Neural crest cell (in vitro differentiated cells): ENCODE measurements at regions not wholly inside any gene's neighbourhood (a gene's known extent, or its start where the extent isn't known, plus 50 kb on each side); places are given as distances from the start of the nearest gene placed in this dataset.

Experiments
- DNase-seq: peaks from one replicate; pipeline ENCODE4 v3.0.0; 2021; ENCODE audit warnings: low read depth, mixed read lengths, low spot score
- H3K27ac Mint-ChIP-seq: one replicate; pipeline ENCODE4 v1.8.0; 2021; ENCODE audit warnings: mild to moderate bottlenecking, mixed read lengths; ENCODE audit not compliant: unreplicated experiment
- H3K27me3 Mint-ChIP-seq: 2 replicates; pipeline ENCODE4 v1.8.0; 2021; ENCODE audit warnings: low read depth, mild to moderate bottlenecking, mixed read lengths
- H3K36me3 Mint-ChIP-seq: 2 replicates; pipeline ENCODE4 v1.8.0; 2021; ENCODE audit warnings: low read depth, mild to moderate bottlenecking, mixed read lengths
- H3K4me1 Mint-ChIP-seq: 2 replicates; pipeline ENCODE4 v1.8.0; 2021; ENCODE audit warnings: mixed read lengths
- H3K4me3 Mint-ChIP-seq: one replicate; pipeline ENCODE4 v1.8.0; 2021; ENCODE audit warnings: mild to moderate bottlenecking, mixed read lengths
- H3K9me3 Mint-ChIP-seq: 2 replicates; pipeline ENCODE4 v1.8.0; 2021; ENCODE audit warnings: mixed read lengths
- CTCF ChIP-seq: fragments of 200-600 bp; sonication (generic); conservative IDR thresholded peaks from 2 replicates; pipeline ENCODE4 v1.5.0; 2021; ENCODE audit warnings: antibody characterized with exemption, mild to moderate bottlenecking

- DNase-seq, result no peak
- peaks cover 20% of the 10 kb centered on the region for H3K4me1 Mint-ChIP-seq
- H3K36me3 Mint-ChIP-seq, result no peaks in the 10 kb centered on the region
- no peak overlapping the region for H3K27ac Mint-ChIP-seq
- peaks cover 3% of the 10 kb centered on the region for H3K27me3 Mint-ChIP-seq
- H3K4me3 Mint-ChIP-seq, result no peak overlapping the region
- no peak for TF ChIP-seq CTCF
- H3K9me3 Mint-ChIP-seq, result peaks cover 6% of the 10 kb centered on the region
Measured at GRCh38 chr11:69213316-69213715, 57.6 kb downstream of the SMIM38 start.

- Mint-ChIP-seq H3K9me3 (peaks cover 6% of the 10 kb centered on the region), H3K27ac (no peak overlapping the region), H3K4me3 (no peak overlapping the region), H3K4me1 (peaks cover 23% of the 10 kb centered on the region), H3K27me3 (peaks cover 3% of the 10 kb centered on the region), H3K36me3 (no peaks in the 10 kb centered on the region)
- TF ChIP-seq CTCF, result no peak
- no peak for DNase-seq
Measured at GRCh38 chr11:69213964-69214363, 58.2 kb downstream of the SMIM38 start.

GRCh38 chr11:69215216-69215615, 59.5 kb downstream of the SMIM38 start:
- Mint-ChIP-seq H3K4me1 (peaks cover 23% of the 10 kb centered on the region), H3K27me3 (peaks cover 3% of the 10 kb centered on the region), H3K9me3 (peaks cover 6% of the 10 kb centered on the region), H3K36me3 (no peaks in the 10 kb centered on the region), H3K27ac (no peak overlapping the region), H3K4me3 (no peak overlapping the region)
- DNase-seq, result no peak
- no peak for TF ChIP-seq CTCF

- H3K9me3 Mint-ChIP-seq, result peaks cover 6% of the 10 kb centered on the region
- H3K4me3 Mint-ChIP-seq, result no peak overlapping the region
- no peak for DNase-seq
- H3K4me1 Mint-ChIP-seq, result peaks cover 23% of the 10 kb centered on the region
- no peak for TF ChIP-seq CTCF
- no peaks in the 10 kb centered on the region for H3K36me3 Mint-ChIP-seq
- peaks cover 3% of the 10 kb centered on the region for H3K27me3 Mint-ChIP-seq
- H3K27ac Mint-ChIP-seq, result no peak overlapping the region
Measured at GRCh38 chr11:69215784-69216415, 60.2 kb downstream of the SMIM38 start.

- Mint-ChIP-seq H3K4me1 (peaks cover 16% of the 10 kb centered on the region), H3K4me3 (no peak overlapping the region), H3K9me3 (peaks cover 6% of the 10 kb centered on the region), H3K27me3 (no peaks in the 10 kb centered on the region), H3K27ac (no peak overlapping the region), H3K36me3 (no peaks in the 10 kb centered on the region)
- no peak for DNase-seq
- TF ChIP-seq CTCF, result no peak
Measured at GRCh38 chr11:69216647-69217051, 60.9 kb downstream of the SMIM38 start.
